HG03064 (cell line): ENCODE measurements at regions not wholly inside any gene's neighbourhood (a gene's known extent, or its start where the extent isn't known, plus 50 kb on each side); places are given as distances from the start of the nearest gene placed in this dataset.

Experiments used
- ATAC-seq: cut with Tn5 transposase; IDR thresholded peaks from one replicate; pipeline ENCODE4 v1.9.1; 2021; ENCODE audit warnings: low read depth; ENCODE audit not compliant: unreplicated experiment

GRCh38 chr9:79968533-79968932, 396.8 kb downstream of the TLE4 start:
- ATAC-seq = no peak

GRCh38 chr9:79962836-79963235, 391.1 kb downstream of the TLE4 start:
- no peak for ATAC-seq

GRCh38 chr9:79962150-79962549, 390.4 kb downstream of the TLE4 start:
- ATAC-seq = no peak

- ATAC-seq = no peak
These were observed 383.5 kb downstream of the TLE4 start for GRCh38 chr9:79955300-79955699.

- ATAC-seq = no peak
These were observed 382.1 kb downstream of the TLE4 start for GRCh38 chr9:79953908-79954307.

GRCh38 chr9:79952401-79952800, 380.6 kb downstream of the TLE4 start:
- ATAC-seq = no peak

GRCh38 chr9:79946712-79947111, 374.9 kb downstream of the TLE4 start:
- no peak for ATAC-seq

GRCh38 chr9:79945495-79945894, 373.7 kb downstream of the TLE4 start:
- no peak for ATAC-seq

GRCh38 chr9:79945016-79945415, 373.3 kb downstream of the TLE4 start:
- ATAC-seq = no peak

GRCh38 chr9:79940919-79941318, 369.2 kb downstream of the TLE4 start:
- no peak for ATAC-seq

- ATAC-seq = no peak
These were observed 368.1 kb downstream of the TLE4 start for GRCh38 chr9:79939819-79940218.

- ATAC-seq = no peak
These were observed 364.6 kb downstream of the TLE4 start for GRCh38 chr9:79936336-79936735.

GRCh38 chr9:79929285-79929684, 357.5 kb downstream of the TLE4 start:
- ATAC-seq = no peak

- ATAC-seq = no peak
These were observed 357.0 kb downstream of the TLE4 start for GRCh38 chr9:79928661-79929223.

GRCh38 chr9:79925326-79925725, 353.6 kb downstream of the TLE4 start:
- no peak for ATAC-seq

GRCh38 chr9:79924836-79925235, 353.1 kb downstream of the TLE4 start:
- no peak for ATAC-seq

GRCh38 chr9:79917421-79917820, 345.7 kb downstream of the TLE4 start:
- no peak for ATAC-seq

GRCh38 chr9:79913867-79914266, 342.1 kb downstream of the TLE4 start:
- ATAC-seq = no peak

GRCh38 chr9:79912318-79913070, 340.7 kb downstream of the TLE4 start:
- no peak for ATAC-seq

GRCh38 chr9:79911724-79912123, 340.0 kb downstream of the TLE4 start:
- ATAC-seq = no peak

GRCh38 chr9:79902825-79903600, 331.2 kb downstream of the TLE4 start:
- ATAC-seq = no peak

- ATAC-seq = no peak
These were observed 329.0 kb downstream of the TLE4 start for GRCh38 chr9:79900754-79901153.
